H1 (cell line): ENCODE measurements at regions not wholly inside any gene's neighbourhood (a gene's known extent, or its start where the extent isn't known, plus 50 kb on each side); places are given as distances from the start of the nearest gene placed in this dataset.

Source experiments
- CTCF ChIA-PET: fragments of 300-600 bp; sonication (Branson Sonifier 250); formaldehyde crosslinking; loops from one replicate; lab custom pipeline; 2021; ENCODE audit not compliant: partially characterized antibody; lab: Charles Lee
- POLR2A ChIA-PET: fragments of 300-600 bp; sonication (Branson Sonifier 250); formaldehyde crosslinking; loops from one replicate; lab custom pipeline; 2021; ENCODE audit warnings: inconsistent platforms; ENCODE audit not compliant: partially characterized antibody; lab: Charles Lee
- DNase-seq, 2 experiments: peaks; one replicate each; pipeline versions ENCODE4 v3.0.0 to v3.0.0-alpha.2; 2010 to 2022; ENCODE audit warnings: low spot score in 2 of 2, low read depth in 1 of 2, mixed read lengths in 1 of 2
- FAIRE-seq: peaks from 2 replicates; lab custom pipeline; 2011; peaks lifted over from hg19 to GRCh38; lab: Jason Lieb, UNC
- H2AFZ ChIP-seq: 2 replicates; pipeline ENCODE4 v1.8.1; 2012; ENCODE audit warnings: low read length, inconsistent platforms
- H2AK5ac ChIP-seq: 2 replicates; pipeline ENCODE4 v1.6.1; 2013; ENCODE audit warnings: low read depth, low read length
- H2BK120ac ChIP-seq: replicated peaks from 2 replicates; pipeline ENCODE3; 2013; ENCODE audit warnings: low read depth, low read length, inconsistent platforms
- H2BK12ac ChIP-seq: 2 replicates; pipeline ENCODE4 v1.6.1; 2013; ENCODE audit warnings: low read depth, low read length
- H2BK15ac ChIP-seq: 2 replicates; pipeline ENCODE4 v1.6.1; 2013; ENCODE audit warnings: low read length
- H2BK20ac ChIP-seq: 2 replicates; pipeline ENCODE4 v1.6.1; 2013; ENCODE audit warnings: low read length
- H2BK5ac ChIP-seq: 2 replicates; pipeline ENCODE4 v1.6.1; 2013; ENCODE audit warnings: low read depth, low read length
- H3K14ac ChIP-seq: 2 replicates; pipeline ENCODE4 v1.6.1; 2013; ENCODE audit warnings: inconsistent platforms; ENCODE audit not compliant: insufficient read length
- H3K18ac ChIP-seq: 2 replicates; pipeline ENCODE4 v1.6.1; 2013; ENCODE audit warnings: low read length; ENCODE audit errors: extremely low read depth
- H3K23ac ChIP-seq: 2 replicates; pipeline ENCODE4 v1.6.1; 2013; ENCODE audit warnings: inconsistent platforms; ENCODE audit not compliant: insufficient read length
- H3K23me2 ChIP-seq: 2 replicates; pipeline ENCODE4 v1.6.1; 2013; ENCODE audit warnings: low read depth, low read length
- H3K27ac ChIP-seq: 2 replicates; pipeline ENCODE4 v1.6.1; 2011; ENCODE audit warnings: low read depth, low read length, inconsistent platforms
- H3K27me3 ChIP-seq, 4 experiments: replicated peaks in 1 of 4; 1 replicate in 1 of 4; 2 replicates in 3 of 4; pipeline versions ENCODE4 v1.6.1 to v1.8.1; 2011 to 2013; ENCODE audit warnings: low read length in 3 of 4, mild to moderate bottlenecking in 3 of 4, inconsistent platforms in 2 of 4, mixed read lengths in 2 of 4, moderate library complexity in 1 of 4; ENCODE audit not compliant: control insufficient read depth in 3 of 4, insufficient read depth in 3 of 4; ENCODE audit errors: extremely low read depth in 1 of 4
- H3K36me3 ChIP-seq, 4 experiments: 2 replicates each; pipeline versions ENCODE4 v1.6.1 to v1.8.1; 2011 to 2013; ENCODE audit warnings: mild to moderate bottlenecking in 4 of 4, low read length in 3 of 4, moderate library complexity in 2 of 4, control low read depth in 1 of 4, inconsistent platforms in 1 of 4; ENCODE audit not compliant: insufficient read depth in 4 of 4, control insufficient read depth in 2 of 4
- H3K4ac ChIP-seq: replicated peaks from 2 replicates; pipeline ENCODE3; 2013; ENCODE audit warnings: low read length, low read depth, mixed read lengths, inconsistent platforms; ENCODE audit not compliant: insufficient read length
- H3K4me1 ChIP-seq, 4 experiments: replicated peaks in 1 of 4; 1 replicate in 1 of 4; 2 replicates in 3 of 4; pipeline versions ENCODE4 v1.6.1 to v1.8.1; 2011 to 2013; ENCODE audit warnings: low read length in 3 of 4, inconsistent platforms in 2 of 4, mixed read lengths in 1 of 4; ENCODE audit not compliant: insufficient read depth in 4 of 4, control insufficient read depth in 3 of 4
- H3K4me2 ChIP-seq, 2 experiments: 2 replicates each; pipeline versions ENCODE4 v1.6.1 to v1.8.1; 2011 to 2013; ENCODE audit warnings: low read depth in 2 of 2, low read length in 2 of 2, control low read depth in 1 of 2, inconsistent platforms in 1 of 2, mild to moderate bottlenecking in 1 of 2; ENCODE audit not compliant: insufficient read depth in 1 of 2
- H3K4me3 ChIP-seq, 4 experiments: fragments of 200-600, 300-600 bp in 1 of 4; sonication (generic), shearing (Covaris generic), sonication (Bioruptor Twin) in 1 of 4; 2 replicates each; pipeline versions ENCODE4 v1.5.1 to v1.8.1; 2011 to 2016; ENCODE audit warnings: low read length in 4 of 4, low read depth in 3 of 4, control low read depth in 2 of 4, inconsistent platforms in 2 of 4, mild to moderate bottlenecking in 2 of 4, mixed read lengths in 1 of 4, moderate library complexity in 1 of 4; ENCODE audit not compliant: insufficient read depth in 2 of 4; ENCODE audit errors: extremely low read depth in 1 of 4
- H3K56ac ChIP-seq: replicated peaks from 2 replicates; pipeline ENCODE3; 2013; ENCODE audit warnings: low read depth, mild to moderate bottlenecking, mixed read lengths, low read length, inconsistent platforms; ENCODE audit not compliant: insufficient read length
- H3K79me1 ChIP-seq: 2 replicates; pipeline ENCODE4 v1.6.1; 2013; ENCODE audit warnings: low read depth, low read length, control low read depth
- H3K79me2 ChIP-seq, 2 experiments: 2 replicates each; pipeline versions ENCODE4 v1.6.1 to v1.8.1; 2012 to 2013; ENCODE audit warnings: low read length in 2 of 2, mild to moderate bottlenecking in 2 of 2, inconsistent platforms in 1 of 2; ENCODE audit not compliant: insufficient read depth in 2 of 2, control insufficient read depth in 1 of 2
- H3K9ac ChIP-seq, 4 experiments: replicated peaks in 1 of 4; 1 replicate in 1 of 4; 2 replicates in 3 of 4; pipeline versions ENCODE4 v1.6.1 to v1.8.1; 2011 to 2013; ENCODE audit warnings: low read depth in 3 of 4, low read length in 3 of 4, control low read depth in 2 of 4, mild to moderate bottlenecking in 2 of 4, moderate library complexity in 2 of 4, inconsistent platforms in 1 of 4; ENCODE audit errors: extremely low read depth in 1 of 4
- H3K9me3 ChIP-seq, 2 experiments: 2 replicates each; pipeline versions ENCODE4 v1.6.1 to v1.8.1; 2012 to 2013; ENCODE audit warnings: mild to moderate bottlenecking in 2 of 2, moderate library complexity in 2 of 2, control low read depth in 1 of 2, inconsistent platforms in 1 of 2, low read depth in 1 of 2, low read length in 1 of 2, mixed read lengths in 1 of 2; ENCODE audit not compliant: insufficient read depth in 2 of 2
- H4K20me1 ChIP-seq, 2 experiments: replicated peaks in 1 of 2; 2 replicates each; pipeline versions ENCODE3 to v1.8.1; 2011 to 2013; ENCODE audit warnings: inconsistent platforms in 2 of 2, low read length in 2 of 2, mild to moderate bottlenecking in 1 of 2; ENCODE audit not compliant: insufficient read depth in 2 of 2, control insufficient read depth in 1 of 2
- H4K5ac ChIP-seq: 2 replicates; pipeline ENCODE4 v1.6.1; 2013; ENCODE audit warnings: low read length, low read depth, mixed read lengths, inconsistent platforms; ENCODE audit not compliant: insufficient read length
- H4K8ac ChIP-seq: 2 replicates; pipeline ENCODE4 v1.8.0; 2013; ENCODE audit warnings: mild to moderate bottlenecking, moderate library complexity, low read length, inconsistent platforms; ENCODE audit not compliant: insufficient read depth; ENCODE audit errors: extremely low read depth
- H4K91ac ChIP-seq: replicated peaks from 2 replicates; pipeline ENCODE3; 2013; ENCODE audit warnings: low read length, mixed read lengths, inconsistent platforms; ENCODE audit not compliant: insufficient read length
- CTCF ChIP-seq, 3 experiments: IDR thresholded peaks; 1 replicate in 2 of 3; 2 replicates in 1 of 3; pipeline versions ENCODE4 v1.5.1 to v1.6.1; 2011; ENCODE audit warnings: low read length in 3 of 3, mild to moderate bottlenecking in 3 of 3, inconsistent platforms in 2 of 3, low read depth in 1 of 3, moderate library complexity in 1 of 3; ENCODE audit not compliant: insufficient read depth in 1 of 3; ENCODE audit errors: control extremely low read depth in 1 of 3
- FOSL1 ChIP-seq: IDR thresholded peaks from 2 replicates; pipeline ENCODE4 v1.6.1; 2011; ENCODE audit warnings: mild to moderate bottlenecking, low read depth, low read length, moderate library complexity; ENCODE audit not compliant: insufficient read depth
- HDAC2 ChIP-seq, 2 experiments: fragments of 300-600 bp in 1 of 2; sonication (generic) in 1 of 2; IDR thresholded peaks; 2 replicates each; pipeline ENCODE4 v1.6.1; 2011 to 2012; ENCODE audit warnings: low read depth in 2 of 2, low read length in 2 of 2, mild to moderate bottlenecking in 2 of 2, moderate library complexity in 2 of 2, borderline replicate concordance in 1 of 2, inconsistent platforms in 1 of 2
- JUN ChIP-seq: IDR thresholded peaks from 2 replicates; pipeline ENCODE4 v1.6.1; 2011; ENCODE audit warnings: low read depth, mild to moderate bottlenecking, improper control_type of control experiment, low read length
- NANOG ChIP-seq: IDR thresholded peaks from 2 replicates; pipeline ENCODE4 v1.6.1; 2011; ENCODE audit warnings: low read length, low read depth, mild to moderate bottlenecking, inconsistent platforms; ENCODE audit not compliant: insufficient read depth, poor library complexity, severe bottlenecking
- POU5F1 ChIP-seq: IDR thresholded peaks from 2 replicates; pipeline ENCODE4 v1.6.1; 2011; ENCODE audit warnings: low read depth, mild to moderate bottlenecking, low read length, moderate library complexity
- RAD21 ChIP-seq, 2 experiments: IDR thresholded peaks in 1 of 2; conservative IDR thresholded peaks in 1 of 2; 2 replicates each; pipeline ENCODE4 v1.6.1; 2011; ENCODE audit warnings: low read depth in 2 of 2, low read length in 2 of 2, improper control_type of control experiment in 1 of 2, inconsistent platforms in 1 of 2, mild to moderate bottlenecking in 1 of 2, moderate library complexity in 1 of 2
- SIN3A ChIP-seq, 2 experiments: IDR thresholded peaks in 1 of 2; conservative IDR thresholded peaks in 1 of 2; 2 replicates each; pipeline ENCODE4 v1.6.1; 2011 to 2012; ENCODE audit warnings: low read length in 2 of 2, improper control_type of control experiment in 1 of 2, low read depth in 1 of 2, mild to moderate bottlenecking in 1 of 2
- SIX5 ChIP-seq: IDR thresholded peaks from 2 replicates; pipeline ENCODE4 v1.6.1; 2011; ENCODE audit warnings: mild to moderate bottlenecking, low read depth, low read length
- SRF ChIP-seq: IDR thresholded peaks from 2 replicates; pipeline ENCODE4 v1.6.1; 2011; ENCODE audit warnings: mild to moderate bottlenecking, low read depth, low read length, moderate library complexity
- TCF12 ChIP-seq: IDR thresholded peaks from 2 replicates; pipeline ENCODE4 v1.6.1; 2011; ENCODE audit warnings: low read depth, mild to moderate bottlenecking, low read length
- WGBS, 2 experiments: shearing (Covaris generic) in 1 of 2; methylation state at CpG; one replicate each; pipeline versions ENCODE4 v1.1.6 to v1.1.7; 2013 to 2015; ENCODE audit warnings: low lambda C conversion rate in 2 of 2, mixed read lengths in 2 of 2, inconsistent platforms in 1 of 2, low coverage in 1 of 2, missing lambda C conversion rate in 1 of 2; ENCODE audit not compliant: insufficient replicate concordance in 2 of 2, insufficient coverage in 1 of 2, insufficient read length in 1 of 2; ENCODE audit errors: extremely low coverage in 1 of 2, missing lambda C conversion rate in 1 of 2; 5-methylcytosine and 5-hydroxymethylcytosine counted together

- no peak overlapping the region for H3K23ac ChIP-seq
- H2BK120ac ChIP-seq = no peak overlapping the region
- H3K9me3 ChIP-seq = no peaks in the 10 kb centered on the region; a peak in 1 of 4 replicates
- H3K4me1 ChIP-seq = peaks cover 0 to 2% (median 0%) of the 10 kb centered on the region in 4 experiments; a peak in 2 of 7 replicates
- H4K20me1 ChIP-seq = no peaks in the 10 kb centered on the region
- H2AFZ ChIP-seq = no peak overlapping the region
- no peaks in the 10 kb centered on the region for H3K23me2 ChIP-seq
- FAIRE-seq = no peak
- H3K36me3 ChIP-seq = no peaks in the 10 kb centered on the region
- H3K14ac ChIP-seq = no peak overlapping the region
- DNase-seq = no peak
- no peaks in the 10 kb centered on the region for H3K27me3 ChIP-seq
- no peaks in the 10 kb centered on the region for H3K79me1 ChIP-seq
- no peak overlapping the region for H4K5ac ChIP-seq
- H4K8ac ChIP-seq = no peak overlapping the region
- no peak overlapping the region for H3K4me3 ChIP-seq
- no peak overlapping the region for H3K4ac ChIP-seq
- H2BK20ac ChIP-seq = no peak overlapping the region
- H3K79me2 ChIP-seq = no peaks in the 10 kb centered on the region
- WGBS, 2 experiments = 85% methylated on average over 2 of the region's 2 CpGs; no CpG with 5 or more reads in 1 of the 2 experiments
- no peak overlapping the region for H3K4me2 ChIP-seq
- H2AK5ac ChIP-seq = no peak overlapping the region
- no peak overlapping the region for H3K27ac ChIP-seq
- POLR2A ChIA-PET = no interaction called here
- H2BK12ac ChIP-seq = no peak overlapping the region
- H4K91ac ChIP-seq = no peak overlapping the region
- H3K18ac ChIP-seq = no peak overlapping the region
- H2BK5ac ChIP-seq = no peak overlapping the region
- no peak overlapping the region for H3K56ac ChIP-seq
- H3K9ac ChIP-seq = no peak overlapping the region
- H2BK15ac ChIP-seq = no peak overlapping the region
- CTCF ChIA-PET = interaction anchor here (0.6 to 1.9 kb wide), 10 partner anchors 8 to 1135 kb away, joined by 3 to 6 read pairs (median 3); no protein-coding TSS in a partner anchor
- TF ChIP-seq HDAC2 (IDR thresholded peaks at IDR 0.05; ENCODE audit: borderline replicate concordance in 1 of 2, low read depth in 2 of 2, low read length in 2 of 2) (no peak), SIX5 (no peak), SIN3A (conservative IDR thresholded peaks at IDR 0.05 in 1 of 2, IDR thresholded peaks at IDR 0.05 in 1 of 2; ENCODE audit: low read depth in 1 of 2, low read length in 2 of 2) (no peak), POU5F1 (no peak), TCF12 (no peak), NANOG (no peak), SRF (no peak), JUN (no peak), FOSL1 (no peak), CTCF (IDR thresholded peaks at IDR 0.05; ENCODE audit: control extremely low read depth in 1 of 3, insufficient read depth in 1 of 3, low read depth in 1 of 3, low read length in 3 of 3) (peak in 2 of 3 experiments; percentile 9 to 39; a peak in 2 of 4 replicates), RAD21 (IDR thresholded peaks at IDR 0.05 in 1 of 2, conservative IDR thresholded peaks at IDR 0.05 in 1 of 2; ENCODE audit: low read depth in 2 of 2, low read length in 2 of 2) (peak; percentile 38 to 40)
Measured at GRCh38 chr3:70539908-70540307, 227.5 kb upstream of the MDFIC2 start.
